ENCODE measurements at regions not wholly inside any gene's neighbourhood (a gene's known extent, or its start where the extent isn't known, plus 50 kb on each side); places are given as distances from the start of the nearest gene placed in this dataset.

GRCh38 chr6:66599541-66599940 is 892.5 kb upstream of the EYS start:
- TF ChIP-seq FOS (IDR thresholded peaks at IDR 0.05; ENCODE audit: borderline replicate concordance, insufficient read depth, low read length) = no peak
- TF ChIP-seq POLR2AphosphoS5 (IDR thresholded peaks at IDR 0.05; ENCODE audit: insufficient read depth, low read depth, low read length) = no peak
- no peak for TF ChIP-seq EZH2 (IDR thresholded peaks at IDR 0.05; ENCODE audit: borderline replicate concordance, low read depth, low read length, severe bottlenecking)
- TF ChIP-seq MYC (IDR thresholded peaks at IDR 0.05; ENCODE audit: low read depth, low read length) = no peak
- no peak for TF ChIP-seq CTCF (IDR thresholded peaks at IDR 0.05; ENCODE audit: extremely low read depth in 1 of 2, insufficient read depth in 1 of 2, low read depth in 1 of 2, low read length in 2 of 2)
- no peak for TF ChIP-seq POLR2A (IDR thresholded peaks at IDR 0.05; ENCODE audit: low read depth, low read length)
- no peak for TF ChIP-seq MAX (IDR thresholded peaks at IDR 0.05; ENCODE audit: insufficient read depth, insufficient read length)
- TF ChIP-seq GATA2 (IDR thresholded peaks at IDR 0.05; ENCODE audit: insufficient read depth, insufficient read length, low read depth, low read length) = no peak

All from endothelial cell of umbilical vein (primary cell).